GM23338 (cell line): ENCODE measurements at regions not wholly inside any gene's neighbourhood (a gene's known extent, or its start where the extent isn't known, plus 50 kb on each side); places are given as distances from the start of the nearest gene placed in this dataset.

ENCODE experiments used
- ATAC-seq: fragments of 200-7000 bp; cut with Tn5 transposase; 3 replicates; pipeline ENCODE4 v1.9.1; 2020
- DNase-seq: peaks from one replicate; pipeline ENCODE4 v3.0.0-alpha.2; 2015; ENCODE audit warnings: low spot score
- H2AFZ ChIP-seq: fragments of 200-600 bp; sonication (generic); 2 replicates; pipeline ENCODE4 v1.8.0; 2016; ENCODE audit warnings: antibody characterized with exemption, mild to moderate bottlenecking, moderate library complexity
- H3F3A ChIP-seq: fragments of 200-600 bp; sonication (generic); replicated peaks from 2 replicates; pipeline ENCODE4 v1.8.0; 2017; ENCODE audit warnings: antibody characterized with exemption, mixed run types, low read depth
- H3K27ac ChIP-seq: fragments of 200-600 bp; sonication (generic); 2 replicates; pipeline ENCODE4 v1.6.1; 2016; ENCODE audit warnings: low read depth
- H3K27me3 ChIP-seq: fragments of 200-600 bp; sonication (generic); 2 replicates; pipeline ENCODE4 v1.8.0; 2016; ENCODE audit warnings: mild to moderate bottlenecking, mixed run types, moderate library complexity; ENCODE audit not compliant: insufficient read depth
- H3K36me3 ChIP-seq: fragments of 200-600 bp; sonication (generic); 2 replicates; pipeline ENCODE4 v1.8.0; 2016; ENCODE audit warnings: mild to moderate bottlenecking; ENCODE audit not compliant: insufficient read depth
- H3K4me1 ChIP-seq: fragments of 200-600 bp; sonication (generic); 2 replicates; pipeline ENCODE4 v1.8.0; 2016; ENCODE audit warnings: mild to moderate bottlenecking, moderate library complexity; ENCODE audit not compliant: insufficient read depth
- H3K4me2 ChIP-seq: fragments of 200-600 bp; sonication (generic); 2 replicates; pipeline ENCODE4 v1.7.1; 2017; ENCODE audit warnings: mixed run types
- H3K4me3 ChIP-seq: fragments of 200-600 bp; sonication (generic); 2 replicates; pipeline ENCODE4 v1.6.1; 2016; ENCODE audit warnings: mixed run types
- H3K79me2 ChIP-seq: fragments of 200-600 bp; sonication (generic); replicated peaks from 2 replicates; pipeline ENCODE4 v1.8.0; 2017; ENCODE audit warnings: mild to moderate bottlenecking; ENCODE audit not compliant: insufficient read depth
- H3K9me2 ChIP-seq: fragments of 200-600 bp; sonication (generic); 2 replicates; pipeline ENCODE4 v1.8.0; 2017; ENCODE audit not compliant: insufficient read depth
- H4K20me1 ChIP-seq: fragments of 200-600 bp; sonication (generic); replicated peaks from 2 replicates; pipeline ENCODE4 v1.8.0; 2017; ENCODE audit warnings: mild to moderate bottlenecking; ENCODE audit not compliant: insufficient read depth
- H3K27ac Mint-ChIP-seq: 2 replicates; pipeline ENCODE4 v1.8.0; 2020; ENCODE audit warnings: inconsistent platforms, mild to moderate bottlenecking, moderate library complexity, mixed read lengths
- H3K27me3 Mint-ChIP-seq: 3 replicates; pipeline ENCODE4 v1.8.0; 2022; ENCODE audit warnings: low read depth, mild to moderate bottlenecking, moderate library complexity, mixed read lengths, inconsistent platforms; ENCODE audit not compliant: insufficient read depth, poor library complexity
- H3K36me3 Mint-ChIP-seq: 3 replicates; pipeline ENCODE4 v1.8.0; 2021; ENCODE audit warnings: low read depth, mild to moderate bottlenecking, inconsistent platforms, moderate library complexity, mixed read lengths
- H3K4me1 Mint-ChIP-seq: 3 replicates; pipeline ENCODE4 v1.8.0; 2020; ENCODE audit warnings: mild to moderate bottlenecking, inconsistent platforms, mixed read lengths
- H3K4me3 Mint-ChIP-seq: 3 replicates; pipeline ENCODE4 v1.8.0; 2021; ENCODE audit warnings: moderate library complexity, mild to moderate bottlenecking, inconsistent platforms, mixed read lengths
- H3K9me3 Mint-ChIP-seq: 3 replicates; pipeline ENCODE4 v1.8.0; 2020; ENCODE audit warnings: moderate library complexity, mild to moderate bottlenecking, inconsistent platforms, mixed read lengths
- EZH2phosphoT487 ChIP-seq: fragments of 200-600 bp; sonication (generic); IDR thresholded peaks from one replicate; pipeline ENCODE4 v1.8.1; 2018; ENCODE audit warnings: antibody characterized with exemption; ENCODE audit not compliant: unreplicated experiment
- STAT1 ChIP-seq: IDR thresholded peaks from one replicate; pipeline ENCODE4 v1.6.1; 2016; ENCODE audit warnings: antibody characterized with exemption; ENCODE audit not compliant: unreplicated experiment
- ZNF331 ChIP-seq: fragments of 250-450 bp; sonication (Bioruptor Pico); IDR thresholded peaks from 2 replicates; pipeline ENCODE4 v1.5.0; 2020; ENCODE audit warnings: low read depth, mild to moderate bottlenecking, moderate library complexity
- TF ChIP-seq, protein P1 (sequence below), 2 experiments: fragments of 200-600 bp in 1 of 2; sonication (generic) in 1 of 2; conservative IDR thresholded peaks; 2 replicates each; pipeline versions ENCODE4 v1.5.1 to v1.6.1; 2016 to 2017; ENCODE audit warnings: antibody characterized with exemption in 2 of 2, low read depth in 2 of 2, mild to moderate bottlenecking in 2 of 2, moderate library complexity in 1 of 2
- TF ChIP-seq, protein P2 (sequence below): IDR thresholded peaks from 2 replicates; pipeline ENCODE4 v1.6.1; 2016; ENCODE audit warnings: antibody characterized with exemption
- TF ChIP-seq, protein P3 (sequence below): IDR thresholded peaks from one replicate; pipeline ENCODE4 v1.6.1; 2018; ENCODE audit warnings: antibody characterized with exemption; ENCODE audit not compliant: unreplicated experiment
- TF ChIP-seq, protein P4 (sequence below): fragments of 250-450 bp; sonication (Bioruptor Pico); IDR thresholded peaks from 2 replicates; pipeline ENCODE4 v1.5.0; 2020; ENCODE audit warnings: mild to moderate bottlenecking, moderate library complexity

DNA sequence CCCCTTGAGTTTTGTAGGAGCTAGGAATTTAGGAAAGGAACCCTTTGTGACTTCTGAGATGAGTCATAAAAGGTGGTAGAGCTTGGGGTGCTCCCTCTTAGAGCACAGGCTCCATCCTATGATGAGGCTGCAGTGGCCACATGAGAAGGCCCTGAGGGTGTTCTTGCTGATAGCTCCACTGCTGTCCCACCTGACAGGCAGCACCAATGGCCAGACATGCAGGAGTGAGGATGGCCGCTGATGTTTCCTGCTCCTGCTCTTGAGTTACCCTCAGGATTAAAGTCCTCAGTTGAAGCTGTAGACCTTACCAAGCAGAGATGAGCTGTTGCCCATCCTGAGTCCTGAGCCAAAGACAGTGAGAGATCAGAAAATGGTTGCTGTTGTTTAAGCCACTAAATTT is 512.1 kb downstream of the CDH26 start:
- H3F3A ChIP-seq, result no peaks in the 10 kb centered on the region
- DNase-seq (no peak), ATAC-seq (no peak)
- H4K20me1 ChIP-seq, result no peaks in the 10 kb centered on the region
- Mint-ChIP-seq H3K9me3 (no peaks in the 10 kb centered on the region), H3K4me3 (no peak overlapping the region), H3K4me1 (peaks cover 19% of the 10 kb centered on the region), H3K36me3 (no peaks in the 10 kb centered on the region), H3K27me3 (peaks cover 2% of the 10 kb centered on the region), H3K27ac (no peak overlapping the region)
- H3K4me2 ChIP-seq, result no peak overlapping the region
- no peaks in the 10 kb centered on the region for H3K79me2 ChIP-seq
- H3K27me3 ChIP-seq, result no peaks in the 10 kb centered on the region
- no peaks in the 10 kb centered on the region; the same call in 1 of the 2 replicates for H3K36me3 ChIP-seq
- 0 out of 2 replicates have a peak, but pooled peaks cover 3% of the 10 kb centered on the region for H3K9me2 ChIP-seq
- no peak overlapping the region for H3K4me3 ChIP-seq
- H3K4me1 ChIP-seq, result peaks cover 4% of the 10 kb centered on the region; the same call in 1 of the 2 replicates
- no peak overlapping the region for H3K27ac ChIP-seq
- TF ChIP-seq, protein P1, sequence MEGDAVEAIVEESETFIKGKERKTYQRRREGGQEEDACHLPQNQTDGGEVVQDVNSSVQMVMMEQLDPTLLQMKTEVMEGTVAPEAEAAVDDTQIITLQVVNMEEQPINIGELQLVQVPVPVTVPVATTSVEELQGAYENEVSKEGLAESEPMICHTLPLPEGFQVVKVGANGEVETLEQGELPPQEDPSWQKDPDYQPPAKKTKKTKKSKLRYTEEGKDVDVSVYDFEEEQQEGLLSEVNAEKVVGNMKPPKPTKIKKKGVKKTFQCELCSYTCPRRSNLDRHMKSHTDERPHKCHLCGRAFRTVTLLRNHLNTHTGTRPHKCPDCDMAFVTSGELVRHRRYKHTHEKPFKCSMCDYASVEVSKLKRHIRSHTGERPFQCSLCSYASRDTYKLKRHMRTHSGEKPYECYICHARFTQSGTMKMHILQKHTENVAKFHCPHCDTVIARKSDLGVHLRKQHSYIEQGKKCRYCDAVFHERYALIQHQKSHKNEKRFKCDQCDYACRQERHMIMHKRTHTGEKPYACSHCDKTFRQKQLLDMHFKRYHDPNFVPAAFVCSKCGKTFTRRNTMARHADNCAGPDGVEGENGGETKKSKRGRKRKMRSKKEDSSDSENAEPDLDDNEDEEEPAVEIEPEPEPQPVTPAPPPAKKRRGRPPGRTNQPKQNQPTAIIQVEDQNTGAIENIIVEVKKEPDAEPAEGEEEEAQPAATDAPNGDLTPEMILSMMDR (conservative IDR thresholded peaks at IDR 0.05; ENCODE audit: low read depth in 2 of 2), result no peak
- TF ChIP-seq STAT1, result no peak
- TF ChIP-seq, protein P2, sequence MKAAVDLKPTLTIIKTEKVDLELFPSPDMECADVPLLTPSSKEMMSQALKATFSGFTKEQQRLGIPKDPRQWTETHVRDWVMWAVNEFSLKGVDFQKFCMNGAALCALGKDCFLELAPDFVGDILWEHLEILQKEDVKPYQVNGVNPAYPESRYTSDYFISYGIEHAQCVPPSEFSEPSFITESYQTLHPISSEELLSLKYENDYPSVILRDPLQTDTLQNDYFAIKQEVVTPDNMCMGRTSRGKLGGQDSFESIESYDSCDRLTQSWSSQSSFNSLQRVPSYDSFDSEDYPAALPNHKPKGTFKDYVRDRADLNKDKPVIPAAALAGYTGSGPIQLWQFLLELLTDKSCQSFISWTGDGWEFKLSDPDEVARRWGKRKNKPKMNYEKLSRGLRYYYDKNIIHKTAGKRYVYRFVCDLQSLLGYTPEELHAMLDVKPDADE, result no peak
- TF ChIP-seq ZNF331, result no peak
- TF ChIP-seq, protein P3, sequence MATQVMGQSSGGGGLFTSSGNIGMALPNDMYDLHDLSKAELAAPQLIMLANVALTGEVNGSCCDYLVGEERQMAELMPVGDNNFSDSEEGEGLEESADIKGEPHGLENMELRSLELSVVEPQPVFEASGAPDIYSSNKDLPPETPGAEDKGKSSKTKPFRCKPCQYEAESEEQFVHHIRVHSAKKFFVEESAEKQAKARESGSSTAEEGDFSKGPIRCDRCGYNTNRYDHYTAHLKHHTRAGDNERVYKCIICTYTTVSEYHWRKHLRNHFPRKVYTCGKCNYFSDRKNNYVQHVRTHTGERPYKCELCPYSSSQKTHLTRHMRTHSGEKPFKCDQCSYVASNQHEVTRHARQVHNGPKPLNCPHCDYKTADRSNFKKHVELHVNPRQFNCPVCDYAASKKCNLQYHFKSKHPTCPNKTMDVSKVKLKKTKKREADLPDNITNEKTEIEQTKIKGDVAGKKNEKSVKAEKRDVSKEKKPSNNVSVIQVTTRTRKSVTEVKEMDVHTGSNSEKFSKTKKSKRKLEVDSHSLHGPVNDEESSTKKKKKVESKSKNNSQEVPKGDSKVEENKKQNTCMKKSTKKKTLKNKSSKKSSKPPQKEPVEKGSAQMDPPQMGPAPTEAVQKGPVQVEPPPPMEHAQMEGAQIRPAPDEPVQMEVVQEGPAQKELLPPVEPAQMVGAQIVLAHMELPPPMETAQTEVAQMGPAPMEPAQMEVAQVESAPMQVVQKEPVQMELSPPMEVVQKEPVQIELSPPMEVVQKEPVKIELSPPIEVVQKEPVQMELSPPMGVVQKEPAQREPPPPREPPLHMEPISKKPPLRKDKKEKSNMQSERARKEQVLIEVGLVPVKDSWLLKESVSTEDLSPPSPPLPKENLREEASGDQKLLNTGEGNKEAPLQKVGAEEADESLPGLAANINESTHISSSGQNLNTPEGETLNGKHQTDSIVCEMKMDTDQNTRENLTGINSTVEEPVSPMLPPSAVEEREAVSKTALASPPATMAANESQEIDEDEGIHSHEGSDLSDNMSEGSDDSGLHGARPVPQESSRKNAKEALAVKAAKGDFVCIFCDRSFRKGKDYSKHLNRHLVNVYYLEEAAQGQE, result no peak
- TF ChIP-seq EZH2phosphoT487, result no peak
- TF ChIP-seq, protein P4, sequence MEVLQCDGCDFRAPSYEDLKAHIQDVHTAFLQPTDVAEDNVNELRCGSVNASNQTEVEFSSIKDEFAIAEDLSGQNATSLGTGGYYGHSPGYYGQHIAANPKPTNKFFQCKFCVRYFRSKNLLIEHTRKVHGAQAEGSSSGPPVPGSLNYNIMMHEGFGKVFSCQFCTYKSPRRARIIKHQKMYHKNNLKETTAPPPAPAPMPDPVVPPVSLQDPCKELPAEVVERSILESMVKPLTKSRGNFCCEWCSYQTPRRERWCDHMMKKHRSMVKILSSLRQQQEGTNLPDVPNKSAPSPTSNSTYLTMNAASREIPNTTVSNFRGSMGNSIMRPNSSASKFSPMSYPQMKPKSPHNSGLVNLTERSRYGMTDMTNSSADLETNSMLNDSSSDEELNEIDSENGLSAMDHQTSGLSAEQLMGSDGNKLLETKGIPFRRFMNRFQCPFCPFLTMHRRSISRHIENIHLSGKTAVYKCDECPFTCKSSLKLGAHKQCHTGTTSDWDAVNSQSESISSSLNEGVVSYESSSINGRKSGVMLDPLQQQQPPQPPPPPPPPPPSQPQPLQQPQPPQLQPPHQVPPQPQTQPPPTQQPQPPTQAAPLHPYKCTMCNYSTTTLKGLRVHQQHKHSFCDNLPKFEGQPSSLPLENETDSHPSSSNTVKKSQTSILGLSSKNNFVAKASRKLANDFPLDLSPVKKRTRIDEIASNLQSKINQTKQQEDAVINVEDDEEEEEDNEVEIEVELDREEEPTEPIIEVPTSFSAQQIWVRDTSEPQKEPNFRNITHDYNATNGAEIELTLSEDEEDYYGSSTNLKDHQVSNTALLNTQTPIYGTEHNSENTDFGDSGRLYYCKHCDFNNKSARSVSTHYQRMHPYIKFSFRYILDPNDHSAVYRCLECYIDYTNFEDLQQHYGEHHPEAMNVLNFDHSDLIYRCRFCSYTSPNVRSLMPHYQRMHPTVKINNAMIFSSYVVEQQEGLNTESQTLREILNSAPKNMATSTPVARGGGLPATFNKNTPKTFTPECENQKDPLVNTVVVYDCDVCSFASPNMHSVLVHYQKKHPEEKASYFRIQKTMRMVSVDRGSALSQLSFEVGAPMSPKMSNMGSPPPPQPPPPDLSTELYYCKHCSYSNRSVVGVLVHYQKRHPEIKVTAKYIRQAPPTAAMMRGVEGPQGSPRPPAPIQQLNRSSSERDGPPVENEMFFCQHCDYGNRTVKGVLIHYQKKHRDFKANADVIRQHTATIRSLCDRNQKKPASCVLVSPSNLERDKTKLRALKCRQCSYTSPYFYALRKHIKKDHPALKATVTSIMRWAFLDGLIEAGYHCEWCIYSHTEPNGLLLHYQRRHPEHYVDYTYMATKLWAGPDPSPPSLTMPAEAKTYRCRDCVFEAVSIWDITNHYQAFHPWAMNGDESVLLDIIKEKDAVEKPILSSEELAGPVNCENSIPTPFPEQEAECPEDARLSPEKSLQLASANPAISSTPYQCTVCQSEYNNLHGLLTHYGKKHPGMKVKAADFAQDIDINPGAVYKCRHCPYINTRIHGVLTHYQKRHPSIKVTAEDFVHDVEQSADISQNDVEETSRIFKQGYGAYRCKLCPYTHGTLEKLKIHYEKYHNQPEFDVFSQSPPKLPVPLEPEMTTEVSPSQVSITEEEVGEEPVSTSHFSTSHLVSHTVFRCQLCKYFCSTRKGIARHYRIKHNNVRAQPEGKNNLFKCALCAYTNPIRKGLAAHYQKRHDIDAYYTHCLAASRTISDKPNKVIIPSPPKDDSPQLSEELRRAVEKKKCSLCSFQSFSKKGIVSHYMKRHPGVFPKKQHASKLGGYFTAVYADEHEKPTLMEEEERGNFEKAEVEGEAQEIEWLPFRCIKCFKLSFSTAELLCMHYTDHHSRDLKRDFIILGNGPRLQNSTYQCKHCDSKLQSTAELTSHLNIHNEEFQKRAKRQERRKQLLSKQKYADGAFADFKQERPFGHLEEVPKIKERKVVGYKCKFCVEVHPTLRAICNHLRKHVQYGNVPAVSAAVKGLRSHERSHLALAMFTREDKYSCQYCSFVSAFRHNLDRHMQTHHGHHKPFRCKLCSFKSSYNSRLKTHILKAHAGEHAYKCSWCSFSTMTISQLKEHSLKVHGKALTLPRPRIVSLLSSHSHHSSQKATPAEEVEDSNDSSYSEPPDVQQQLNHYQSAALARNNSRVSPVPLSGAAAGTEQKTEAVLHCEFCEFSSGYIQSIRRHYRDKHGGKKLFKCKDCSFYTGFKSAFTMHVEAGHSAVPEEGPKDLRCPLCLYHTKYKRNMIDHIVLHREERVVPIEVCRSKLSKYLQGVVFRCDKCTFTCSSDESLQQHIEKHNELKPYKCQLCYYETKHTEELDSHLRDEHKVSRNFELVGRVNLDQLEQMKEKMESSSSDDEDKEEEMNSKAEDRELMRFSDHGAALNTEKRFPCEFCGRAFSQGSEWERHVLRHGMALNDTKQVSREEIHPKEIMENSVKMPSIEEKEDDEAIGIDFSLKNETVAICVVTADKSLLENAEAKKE, result no peak
- H2AFZ ChIP-seq, result no peak overlapping the region
